DMS53 treated with DMSO at 0.1 percent for 48 hours (cell line): ENCODE measurements at regions not wholly inside any gene's neighbourhood (a gene's known extent, or its start where the extent isn't known, plus 50 kb on each side); places are given as distances from the start of the nearest gene placed in this dataset.

Experiments
- DNase-seq: peaks from one replicate; lab custom pipeline; 2025; ENCODE audit not compliant: unreplicated experiment; lab: John Stamatoyannopoulos, UW

DNA sequence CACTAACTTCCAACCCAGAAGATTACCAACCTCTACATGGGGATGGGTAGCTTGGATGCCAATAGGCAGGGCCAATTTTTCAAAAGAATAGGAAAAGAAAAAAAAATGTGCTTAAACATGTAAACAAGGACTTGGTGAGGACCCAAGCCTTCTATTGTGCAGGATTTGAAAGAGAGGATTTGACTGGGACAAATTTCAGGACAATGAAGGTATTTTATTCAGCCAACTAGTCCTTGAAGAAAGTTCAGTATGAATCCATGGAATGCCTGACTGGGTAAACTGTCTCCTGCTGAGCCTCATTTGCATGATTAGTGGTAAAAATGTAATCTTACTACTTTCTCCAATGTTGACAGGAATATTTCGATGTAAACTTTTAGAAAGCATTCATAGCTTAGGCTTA lies 192.5 kb upstream of the RORB start:
- DNase-seq = no peak

GRCh38 chr9:74309654-74310053 lies 187.5 kb upstream of the RORB start:
- no peak for DNase-seq

DNA sequence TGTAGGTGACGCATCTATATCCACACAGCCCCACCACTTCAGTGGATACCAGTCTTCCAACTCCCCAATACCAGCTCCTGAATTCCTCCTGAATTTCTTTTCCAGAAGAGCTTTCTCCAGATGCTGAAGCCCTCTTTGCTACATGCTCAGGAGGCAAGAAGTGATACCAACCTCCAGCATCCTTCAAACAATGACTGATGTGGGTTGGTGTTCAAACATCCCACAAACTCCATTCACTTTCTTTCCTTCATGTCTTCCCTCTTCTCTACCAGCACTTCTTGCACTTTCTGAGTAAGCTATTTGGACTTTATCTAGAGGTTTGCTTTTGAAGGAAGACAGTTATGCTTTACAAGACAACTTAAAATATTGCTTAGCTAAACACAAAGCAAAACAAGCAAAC lies 179.9 kb upstream of the RORB start:
- no peak for DNase-seq

- DNase-seq = no peak
Observed at GRCh38 chr9:74321396-74321795, 175.7 kb upstream of the RORB start.

GRCh38 chr9:74322661-74323314 lies 174.3 kb upstream of the RORB start:
- DNase-seq = no peak

DNA sequence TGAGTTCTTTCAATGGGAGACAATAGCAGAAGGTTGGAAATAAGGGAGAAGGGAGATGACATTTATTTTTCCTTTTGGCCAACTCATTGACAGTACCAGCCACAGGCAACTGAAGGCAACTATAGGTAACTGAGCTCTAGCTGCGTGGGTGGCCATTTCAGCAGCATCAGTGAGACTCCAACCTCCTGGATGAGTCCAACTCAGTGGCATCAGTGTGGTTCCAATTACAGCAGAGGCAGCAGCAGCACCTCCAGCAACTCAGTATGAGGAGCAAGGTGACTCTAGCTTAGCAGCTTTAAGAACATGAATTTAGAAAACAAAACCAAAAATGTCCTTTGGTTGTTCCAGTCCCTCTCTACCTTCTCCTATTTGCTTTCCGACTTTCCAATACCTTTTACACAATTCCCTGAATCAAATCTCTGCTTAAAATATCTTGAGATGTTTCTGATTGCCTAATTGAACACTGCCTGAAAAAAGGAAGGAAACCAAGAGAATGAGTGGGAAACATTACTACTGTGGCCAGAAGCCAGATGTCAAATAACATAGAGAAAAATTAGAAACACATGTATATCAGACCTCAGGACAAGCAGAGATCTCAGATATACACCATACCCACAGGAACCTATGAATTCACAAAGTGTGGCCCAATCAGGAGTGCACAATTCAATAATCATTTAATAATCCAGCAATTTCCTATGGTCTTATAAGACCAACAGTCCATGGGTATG lies 166.5 kb upstream of the RORB start:
- DNase-seq = no peak

- DNase-seq = no peak
Observed at GRCh38 chr9:74331607-74332006, 165.5 kb upstream of the RORB start.

- no peak for DNase-seq
Observed at GRCh38 chr9:74333384-74334032, 163.6 kb upstream of the RORB start.

GRCh38 chr9:74334271-74334670 lies 162.9 kb upstream of the RORB start:
- DNase-seq = no peak

DNA sequence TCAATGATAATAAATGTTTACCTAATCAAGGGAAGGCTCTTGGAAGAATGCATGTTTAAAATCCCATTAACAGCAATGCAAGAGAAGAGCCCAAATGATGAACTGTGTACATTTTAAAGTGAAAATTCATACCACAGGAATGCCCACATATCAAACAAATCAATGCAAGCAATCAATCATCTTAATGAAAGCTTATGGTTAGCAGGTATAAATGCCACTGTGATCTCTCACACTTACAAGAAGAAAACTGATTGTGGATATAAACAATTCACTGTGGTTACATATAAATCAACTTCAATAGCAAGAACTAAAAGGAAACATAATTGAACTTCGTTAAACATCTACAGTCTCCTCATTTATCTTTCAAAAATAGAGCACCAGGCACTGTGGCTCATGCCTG lies 161.0 kb upstream of the RORB start:
- DNase-seq = no peak

GRCh38 chr9:74348777-74349176 lies 148.4 kb upstream of the RORB start:
- DNase-seq = no peak

DNA sequence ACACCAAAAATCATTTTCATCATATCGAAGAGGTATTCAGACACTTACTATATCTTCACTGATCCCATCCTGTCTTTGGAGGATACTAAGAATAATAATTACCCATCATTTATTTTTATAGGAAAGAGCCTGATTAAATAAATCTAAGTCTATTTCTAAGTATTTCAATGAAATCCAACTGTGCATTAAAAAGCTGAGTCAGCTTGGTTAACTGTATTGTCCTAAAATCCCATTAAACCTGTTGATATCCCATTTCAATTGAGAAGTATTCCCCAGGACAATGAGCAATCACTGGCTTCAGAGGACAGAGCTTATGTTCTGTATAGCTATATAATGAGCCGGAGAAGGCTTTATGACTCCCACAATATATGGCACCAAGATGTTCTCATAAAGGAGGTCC lies 142.0 kb upstream of the RORB start:
- no peak for DNase-seq

DNA sequence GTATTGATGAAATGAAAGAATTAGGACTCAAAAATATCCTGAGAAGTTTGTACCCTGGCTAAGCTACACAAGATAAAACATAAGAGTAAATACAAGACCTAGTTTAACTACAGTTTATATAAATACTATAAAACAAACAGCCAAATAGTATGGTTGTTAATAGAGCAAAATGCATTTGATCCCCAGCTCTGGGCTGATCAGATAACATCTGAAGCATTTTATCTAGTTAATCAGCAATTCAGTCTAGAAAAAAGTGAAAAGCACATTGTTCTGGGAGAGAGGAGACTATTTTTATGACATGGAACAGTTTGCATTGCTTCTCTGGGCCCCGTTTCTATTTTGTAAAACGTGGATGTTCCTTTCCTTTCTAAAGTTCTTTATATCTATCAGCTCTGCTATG lies 139.6 kb upstream of the RORB start:
- no peak for DNase-seq

DNA sequence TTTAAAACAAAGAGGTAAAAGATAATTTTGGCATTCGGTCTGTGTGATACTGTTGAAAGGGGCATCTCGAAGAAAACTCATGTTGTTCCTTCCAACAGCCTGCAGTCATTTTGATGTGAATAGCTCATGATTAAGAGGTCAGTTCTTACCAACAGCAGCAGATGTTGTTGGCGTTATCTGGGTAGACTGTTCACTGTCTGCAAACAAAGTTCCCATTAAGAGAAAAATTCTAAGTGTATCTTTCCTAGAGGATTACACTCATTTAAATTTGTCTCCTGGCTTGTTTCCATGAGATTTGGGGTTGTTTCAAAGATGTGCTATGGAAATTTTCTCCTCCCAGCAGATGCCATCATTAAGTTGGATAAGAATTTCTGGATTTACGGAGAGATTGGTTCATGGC lies 138.2 kb upstream of the RORB start:
- DNase-seq = no peak

DNA sequence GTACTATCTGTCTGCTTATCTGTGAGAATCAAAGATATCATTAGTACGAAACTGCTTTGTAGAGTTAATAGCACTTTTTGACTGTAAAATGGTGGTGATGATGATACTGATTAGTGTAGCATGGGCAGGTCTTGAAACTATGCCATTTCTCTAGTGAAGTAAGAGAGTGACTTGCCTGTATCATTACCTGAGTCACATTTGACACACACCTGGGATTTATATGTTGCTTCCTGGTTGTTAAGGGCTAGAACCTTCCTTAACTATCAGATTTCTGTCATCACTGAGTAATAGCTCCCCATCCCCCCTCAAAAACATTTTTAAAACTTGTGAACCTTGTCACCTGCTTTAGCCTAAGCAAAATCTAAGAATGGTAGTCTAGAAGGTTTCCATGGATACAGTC lies 135.6 kb upstream of the RORB start:
- no peak for DNase-seq

DNA sequence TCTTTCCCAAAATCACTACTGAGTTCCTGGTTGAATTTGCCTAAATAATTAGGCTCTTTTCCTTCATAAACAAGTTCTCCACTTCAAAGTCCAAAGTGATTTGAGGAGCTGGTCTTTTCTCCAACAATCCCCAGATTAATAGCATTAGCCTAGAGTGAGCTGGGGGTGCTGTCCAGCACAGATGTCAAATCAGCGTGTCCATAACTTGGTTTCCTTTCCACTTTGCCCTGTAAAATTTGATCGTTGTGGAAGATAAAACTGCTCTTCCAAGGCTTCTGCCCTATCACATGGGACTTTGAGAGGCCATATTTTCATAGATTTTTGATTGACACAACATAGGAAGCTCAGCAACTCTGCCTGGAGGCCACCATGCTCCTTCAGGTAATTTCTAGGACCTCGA lies 134.7 kb upstream of the RORB start:
- no peak for DNase-seq

GRCh38 chr9:74366111-74366510 lies 131.0 kb upstream of the RORB start:
- no peak for DNase-seq

- DNase-seq = no peak
Observed at GRCh38 chr9:74369844-74370243, 127.3 kb upstream of the RORB start.

DNA sequence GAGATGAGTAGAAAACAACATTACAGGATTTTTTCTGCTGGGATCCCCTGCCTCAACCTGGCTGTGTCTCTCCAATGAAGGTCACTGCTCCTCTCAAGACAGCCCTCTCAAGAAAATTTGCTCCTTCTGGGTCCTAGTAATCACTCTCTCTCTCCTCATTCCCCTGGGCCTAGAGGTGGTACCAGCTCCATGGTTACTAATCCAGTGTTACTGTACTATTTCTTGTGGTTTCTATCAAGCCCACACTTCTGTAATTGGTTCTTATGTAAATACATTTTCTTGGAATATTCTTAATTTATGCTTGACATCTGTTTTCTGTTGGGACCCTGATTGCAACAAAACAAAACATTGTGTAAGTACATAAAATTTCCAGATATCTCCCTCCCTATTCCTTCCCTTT lies 123.8 kb upstream of the RORB start:
- DNase-seq = no peak

DNA sequence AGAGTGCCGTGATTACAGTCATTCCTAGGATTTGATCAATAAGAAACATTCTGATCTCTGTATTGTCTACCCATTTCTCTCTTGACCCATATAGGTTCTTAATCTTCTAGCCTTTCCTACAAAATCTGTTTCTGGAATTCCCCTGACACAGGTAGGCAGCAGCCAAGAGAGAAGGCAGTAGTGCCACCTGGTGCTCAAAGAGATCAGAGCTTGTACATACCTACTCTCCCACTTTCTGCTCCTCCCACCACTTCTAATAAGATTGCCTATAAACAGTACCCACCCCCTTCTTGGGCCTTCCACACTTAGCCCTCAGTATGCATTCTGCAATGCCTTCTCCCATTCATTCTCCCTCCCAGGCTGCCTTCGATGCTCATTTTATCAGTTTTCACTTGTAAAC lies 117.4 kb upstream of the RORB start:
- peak; percentile 39 for DNase-seq

GRCh38 chr9:74391816-74392215 lies 105.3 kb upstream of the RORB start:
- DNase-seq = no peak

GRCh38 chr9:74403581-74403980 lies 93.6 kb upstream of the RORB start:
- no peak for DNase-seq
